Liver (tissue), 3 donors: ENCODE measurements at regions not wholly inside any gene's neighbourhood (a gene's known extent, or its start where the extent isn't known, plus 50 kb on each side); places are given as distances from the start of the nearest gene placed in this dataset.

Experiments
- ATF3 ChIP-seq: IDR thresholded peaks from 2 replicates; pipeline ENCODE4 v1.6.1; 2016; ENCODE audit warnings: antibody characterized with exemption
- FOXA1 ChIP-seq: IDR thresholded peaks from 2 replicates; pipeline ENCODE4 v1.6.1; 2016; ENCODE audit warnings: antibody characterized with exemption
- HNF4G ChIP-seq: IDR thresholded peaks from 2 replicates; pipeline ENCODE4 v1.6.1; 2016; ENCODE audit warnings: antibody characterized with exemption
- MAX ChIP-seq: IDR thresholded peaks from 2 replicates; pipeline ENCODE4 v1.6.1; 2016; ENCODE audit warnings: antibody characterized with exemption
- RAD21 ChIP-seq, 2 donors: IDR thresholded peaks; 2 replicates each; pipeline ENCODE4 v1.6.1; 2016; ENCODE audit warnings: antibody characterized with exemption in 2 of 2, mild to moderate bottlenecking in 2 of 2
- REST ChIP-seq: IDR thresholded peaks from 2 replicates; pipeline ENCODE4 v1.6.1; 2016; ENCODE audit warnings: antibody characterized with exemption, mild to moderate bottlenecking
- SP1 ChIP-seq: IDR thresholded peaks from 2 replicates; pipeline ENCODE4 v1.6.1; 2018; ENCODE audit warnings: antibody characterized with exemption, mild to moderate bottlenecking
- TAF1 ChIP-seq: conservative IDR thresholded peaks from 2 replicates; pipeline ENCODE4 v1.6.1; 2016; ENCODE audit warnings: antibody characterized with exemption, mild to moderate bottlenecking
- TF ChIP-seq, protein P1 (sequence below): fragments of 150-350 bp; IDR thresholded peaks from 2 replicates; pipeline ENCODE4 v1.5.1; 2017; ENCODE audit warnings: improper control_type of control experiment, low read depth, low read length; ENCODE audit not compliant: missing input control
- donor health status: healthy.
- donor health status: healthy.

DNA sequence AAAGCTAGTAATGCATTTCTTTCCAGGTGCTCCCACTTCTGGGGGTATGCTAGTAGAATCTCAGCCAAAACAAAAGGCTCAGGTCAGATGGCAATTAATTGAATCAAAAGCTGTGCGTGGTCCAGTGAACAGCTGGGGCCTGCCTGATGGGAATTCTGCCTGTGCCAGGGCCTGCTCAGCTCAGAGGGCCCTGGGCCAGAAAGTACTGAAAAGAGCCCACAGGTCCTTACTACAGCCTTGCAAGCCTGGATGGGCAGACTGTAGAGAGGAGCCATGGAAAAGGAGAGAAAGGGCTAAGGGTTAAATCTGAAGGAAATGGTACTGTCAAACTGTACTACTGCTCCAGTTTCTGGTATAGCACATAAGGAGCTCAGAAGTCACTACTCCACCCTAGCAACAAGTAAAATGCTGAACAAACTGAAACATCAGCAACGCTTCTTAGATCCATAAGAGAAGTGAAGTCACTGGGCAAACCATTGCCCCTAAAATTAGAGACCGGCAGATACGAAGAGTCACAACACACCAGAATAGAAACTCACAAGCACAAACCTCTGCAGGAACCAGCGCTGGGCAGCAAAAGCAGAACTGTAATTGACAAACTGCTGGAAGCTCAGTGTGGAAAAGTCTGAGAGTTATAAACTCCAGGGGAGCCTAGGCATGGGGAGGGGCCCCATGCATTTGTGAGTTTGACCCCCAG is 121.1 kb upstream of the SYT6 start:
- TF ChIP-seq, protein P1, sequence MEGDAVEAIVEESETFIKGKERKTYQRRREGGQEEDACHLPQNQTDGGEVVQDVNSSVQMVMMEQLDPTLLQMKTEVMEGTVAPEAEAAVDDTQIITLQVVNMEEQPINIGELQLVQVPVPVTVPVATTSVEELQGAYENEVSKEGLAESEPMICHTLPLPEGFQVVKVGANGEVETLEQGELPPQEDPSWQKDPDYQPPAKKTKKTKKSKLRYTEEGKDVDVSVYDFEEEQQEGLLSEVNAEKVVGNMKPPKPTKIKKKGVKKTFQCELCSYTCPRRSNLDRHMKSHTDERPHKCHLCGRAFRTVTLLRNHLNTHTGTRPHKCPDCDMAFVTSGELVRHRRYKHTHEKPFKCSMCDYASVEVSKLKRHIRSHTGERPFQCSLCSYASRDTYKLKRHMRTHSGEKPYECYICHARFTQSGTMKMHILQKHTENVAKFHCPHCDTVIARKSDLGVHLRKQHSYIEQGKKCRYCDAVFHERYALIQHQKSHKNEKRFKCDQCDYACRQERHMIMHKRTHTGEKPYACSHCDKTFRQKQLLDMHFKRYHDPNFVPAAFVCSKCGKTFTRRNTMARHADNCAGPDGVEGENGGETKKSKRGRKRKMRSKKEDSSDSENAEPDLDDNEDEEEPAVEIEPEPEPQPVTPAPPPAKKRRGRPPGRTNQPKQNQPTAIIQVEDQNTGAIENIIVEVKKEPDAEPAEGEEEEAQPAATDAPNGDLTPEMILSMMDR, result no peak
- no peak for TF ChIP-seq TAF1
- no peak for TF ChIP-seq RAD21 (IDR thresholded peaks at IDR 0.05)
- TF ChIP-seq HNF4G, result no peak
- TF ChIP-seq REST, result no peak
- TF ChIP-seq SP1, result no peak
- no peak for TF ChIP-seq ATF3
- no peak for TF ChIP-seq FOXA1
- no peak for TF ChIP-seq MAX
